ENCODE measurements at regions not wholly inside any gene's neighbourhood (a gene's known extent, or its start where the extent isn't known, plus 50 kb on each side); places are given as distances from the start of the nearest gene placed in this dataset.

- no peak for DNase-seq (ENCODE audit: low read depth, low spot score)
Observed at GRCh38 chr11:27287205-27287604, 75.8 kb downstream of the CCDC34 start.

- no peak for DNase-seq (ENCODE audit: low read depth, low spot score)
Observed at GRCh38 chr11:27285761-27286160, 77.3 kb downstream of the CCDC34 start.

GRCh38 chr11:27282806-27283205 is 80.2 kb downstream of the CCDC34 start:
- no peak for DNase-seq (ENCODE audit: low read depth, low spot score)

GRCh38 chr11:27281740-27282590 is 81.0 kb downstream of the CCDC34 start:
- no peak for DNase-seq (ENCODE audit: low read depth, low spot score)

GRCh38 chr11:27281276-27281675 is 81.7 kb downstream of the CCDC34 start:
- DNase-seq (ENCODE audit: low read depth, low spot score), result no peak

- DNase-seq (ENCODE audit: low read depth, low spot score), result no peak
Observed at GRCh38 chr11:27280140-27280539, 82.9 kb downstream of the CCDC34 start.

- no peak for DNase-seq (ENCODE audit: low read depth, low spot score)
Observed at GRCh38 chr11:27279460-27279859, 83.6 kb downstream of the CCDC34 start.

GRCh38 chr11:27277843-27278242 is 85.2 kb downstream of the CCDC34 start:
- no peak for DNase-seq (ENCODE audit: low read depth, low spot score)

- DNase-seq (ENCODE audit: low read depth, low spot score), result no peak
Observed at GRCh38 chr11:27276141-27276540, 86.9 kb downstream of the CCDC34 start.

- no peak for DNase-seq (ENCODE audit: low read depth, low spot score)
Observed at GRCh38 chr11:27274854-27275395, 88.1 kb downstream of the CCDC34 start.

- no peak for DNase-seq (ENCODE audit: low read depth, low spot score)
Observed at GRCh38 chr11:27266125-27266524, 96.9 kb downstream of the CCDC34 start.

GRCh38 chr11:27263986-27264385 is 99.0 kb downstream of the CCDC34 start:
- no peak for DNase-seq (ENCODE audit: low read depth, low spot score)

- DNase-seq (ENCODE audit: low read depth, low spot score), result no peak
Observed at GRCh38 chr11:27263046-27263445, 100.0 kb downstream of the CCDC34 start.

GRCh38 chr11:27255447-27255828 is 107.6 kb downstream of the CCDC34 start:
- DNase-seq (ENCODE audit: low read depth, low spot score), result no peak

GRCh38 chr11:27254744-27255446 is 108.1 kb downstream of the CCDC34 start:
- no peak for DNase-seq (ENCODE audit: low read depth, low spot score)

- DNase-seq (ENCODE audit: low read depth, low spot score), result no peak
Observed at GRCh38 chr11:27253224-27253623, 109.8 kb downstream of the CCDC34 start.

GRCh38 chr11:27250867-27251665 is 111.9 kb downstream of the CCDC34 start:
- DNase-seq (ENCODE audit: low read depth, low spot score), result no peak

GRCh38 chr11:27248576-27249509 is 114.2 kb downstream of the CCDC34 start:
- no peak for DNase-seq (ENCODE audit: low read depth, low spot score)

- DNase-seq (ENCODE audit: low read depth, low spot score), result no peak
Observed at GRCh38 chr11:27247660-27248059, 115.4 kb downstream of the CCDC34 start.

- no peak for DNase-seq (ENCODE audit: low read depth, low spot score)
Observed at GRCh38 chr11:27246925-27247324, 116.1 kb downstream of the CCDC34 start.

GRCh38 chr11:27244900-27245299 is 118.1 kb downstream of the CCDC34 start:
- no peak for DNase-seq (ENCODE audit: low read depth, low spot score)
